CD1c-positive myeloid dendritic cell (primary cell): ENCODE measurements at regions not wholly inside any gene's neighbourhood (a gene's known extent, or its start where the extent isn't known, plus 50 kb on each side); places are given as distances from the start of the nearest gene placed in this dataset.
"Not testable (repeated sequence)": the region's sequence is repeated elsewhere in the genome, so short reads cannot be mapped to it uniquely, and the experiment has no call there.

Source experiments
- DNase-seq: peaks from one replicate; pipeline ENCODE4 v3.0.0-alpha.2; 2016; ENCODE audit errors: extremely low spot score

DNA sequence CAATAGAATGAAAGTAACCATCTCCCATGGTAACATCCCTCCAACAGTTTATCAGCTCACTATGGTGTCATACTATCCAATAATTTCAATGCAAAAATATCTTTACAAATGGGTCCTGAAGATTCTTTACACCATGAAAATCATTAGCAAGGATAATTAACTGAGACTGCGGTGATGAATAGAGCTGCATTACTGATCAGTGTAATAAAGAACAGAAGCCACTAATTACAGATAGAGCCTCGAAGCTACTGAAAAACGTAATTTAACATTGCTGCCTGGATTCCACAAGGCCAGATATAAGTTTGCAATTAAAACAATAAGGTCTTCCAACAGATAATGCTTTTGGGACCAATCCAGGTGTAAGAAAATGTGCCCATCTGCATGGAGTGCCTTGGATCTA is 1245.8 kb upstream of the SLC39A10 start:
- no peak for DNase-seq

- DNase-seq: no peak
These were observed 1261.2 kb upstream of the SLC39A10 start for GRCh38 chr2:194395818-194396217.

DNA sequence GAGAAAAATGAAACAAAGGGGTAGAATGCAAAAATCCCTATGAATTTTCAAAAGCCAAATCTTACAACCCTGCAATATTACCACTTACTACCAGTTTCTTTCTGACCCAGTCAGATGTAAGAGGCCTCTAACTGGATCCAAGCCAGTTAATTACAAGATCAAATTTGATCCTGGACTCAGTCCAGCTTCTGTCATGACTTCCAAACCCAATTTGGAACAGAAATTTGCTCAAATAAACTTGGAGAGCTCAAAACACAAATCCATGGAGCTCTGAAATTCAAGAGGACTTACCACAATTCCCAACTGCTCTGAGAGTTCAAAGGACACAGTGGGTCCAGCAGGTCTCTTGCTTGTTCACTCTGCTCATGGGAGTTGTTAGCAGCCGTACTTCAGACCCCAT is 1271.7 kb upstream of the SLC39A10 start:
- DNase-seq: no peak

GRCh38 chr2:194383401-194383800 is 1273.6 kb upstream of the SLC39A10 start:
- DNase-seq: no peak

DNA sequence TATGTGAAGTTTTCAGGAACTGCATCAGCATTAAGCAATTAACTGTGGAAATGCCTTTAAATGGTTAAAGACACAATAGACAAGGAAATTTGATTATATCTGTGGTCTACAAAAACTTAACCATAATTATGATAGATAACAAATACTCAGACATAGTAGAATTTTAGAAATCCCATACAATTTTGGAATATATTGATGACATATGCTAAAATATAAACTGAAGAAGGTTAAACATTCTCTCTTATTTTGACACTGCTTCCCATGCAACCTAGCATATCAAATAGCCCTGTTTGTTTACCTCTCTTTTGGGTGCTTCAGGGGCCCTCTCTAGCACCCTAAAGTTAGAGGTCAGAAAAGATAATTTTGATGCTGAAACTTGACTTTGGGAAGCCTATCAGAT is 1274.8 kb upstream of the SLC39A10 start:
- no peak for DNase-seq

GRCh38 chr2:194380011-194380410 is 1277.0 kb upstream of the SLC39A10 start:
- no peak for DNase-seq

GRCh38 chr2:194367390-194367789 is 1289.6 kb upstream of the SLC39A10 start:
- DNase-seq: not testable (repeated sequence)

GRCh38 chr2:194363878-194364277 is 1293.1 kb upstream of the SLC39A10 start:
- DNase-seq: no peak

GRCh38 chr2:194363295-194363694 is 1293.7 kb upstream of the SLC39A10 start:
- DNase-seq: no peak

- DNase-seq: no peak
These were observed 1304.5 kb upstream of the SLC39A10 start for GRCh38 chr2:194352505-194352904.

DNA sequence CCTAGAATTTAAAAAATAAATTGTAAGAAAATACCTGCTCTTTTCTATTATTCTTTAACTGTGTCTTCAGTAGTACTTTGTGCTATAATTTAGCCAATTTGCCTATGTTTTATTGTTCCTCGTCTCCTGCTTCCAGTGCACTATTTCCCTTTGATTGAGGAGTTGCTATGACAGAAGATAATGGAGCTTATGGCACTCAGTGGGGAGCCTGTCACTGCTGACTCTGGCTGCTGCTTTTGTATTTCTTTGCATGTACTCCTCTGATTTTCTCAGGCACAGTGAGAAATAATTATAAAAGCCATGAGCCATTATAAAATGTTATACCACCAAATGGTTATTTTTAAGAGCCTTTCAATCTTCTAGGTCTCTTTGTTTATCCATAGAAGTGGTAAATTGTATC is 1310.8 kb upstream of the SLC39A10 start:
- DNase-seq: no peak

DNA sequence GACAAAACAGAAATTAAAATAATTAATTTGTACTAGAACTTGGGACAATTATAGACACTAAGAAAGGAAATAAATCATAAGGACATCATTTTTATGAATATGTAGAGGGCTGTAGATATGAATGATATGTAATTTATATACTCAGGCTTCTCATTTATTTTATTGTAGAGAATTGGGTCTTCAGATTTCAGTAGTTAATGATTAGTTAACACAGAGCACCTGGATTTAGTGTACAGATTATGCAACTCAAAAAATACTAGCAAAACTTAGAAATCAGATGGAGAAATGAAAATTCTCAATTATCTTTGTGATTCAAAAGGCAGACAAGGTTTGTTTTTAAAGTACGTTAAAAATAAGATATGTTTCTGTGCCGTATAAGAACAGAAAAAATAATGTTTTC is 1311.7 kb upstream of the SLC39A10 start:
- no peak for DNase-seq

- DNase-seq: no peak
These were observed 1313.9 kb upstream of the SLC39A10 start for GRCh38 chr2:194343167-194343566.

DNA sequence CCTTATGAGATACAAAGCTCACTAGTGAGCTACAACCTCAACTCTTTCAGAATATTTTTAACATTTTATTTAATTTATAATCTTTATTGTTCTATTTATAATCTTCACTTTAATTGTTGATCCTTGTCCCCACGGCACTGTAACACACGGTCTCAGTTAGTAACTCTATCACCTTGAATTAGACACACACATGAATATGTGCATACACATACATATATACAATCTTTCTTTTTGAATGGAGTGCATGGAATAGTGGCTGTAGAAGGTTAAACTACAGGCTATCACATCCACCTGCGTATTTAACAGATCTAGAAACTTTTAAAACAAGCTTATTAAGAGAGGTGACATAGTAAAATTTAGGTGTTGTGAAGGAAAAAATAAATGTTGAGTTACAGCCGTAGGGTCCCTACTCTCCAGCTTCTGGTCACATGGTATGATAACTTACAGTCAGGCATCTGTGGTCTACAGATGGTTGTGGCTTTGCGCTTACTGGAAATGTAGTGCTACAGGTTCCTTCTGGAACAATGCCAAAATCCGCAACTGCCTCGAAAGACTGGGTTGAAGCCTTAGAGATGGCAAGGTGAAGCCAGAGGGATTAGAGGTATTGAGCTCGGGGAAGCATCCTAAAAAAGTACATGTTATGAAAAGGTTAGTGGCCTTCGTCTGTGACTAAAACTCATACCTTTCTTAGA is 1324.1 kb upstream of the SLC39A10 start:
- DNase-seq: no peak

- no peak for DNase-seq
These were observed 1328.6 kb upstream of the SLC39A10 start for GRCh38 chr2:194328456-194328855.

DNA sequence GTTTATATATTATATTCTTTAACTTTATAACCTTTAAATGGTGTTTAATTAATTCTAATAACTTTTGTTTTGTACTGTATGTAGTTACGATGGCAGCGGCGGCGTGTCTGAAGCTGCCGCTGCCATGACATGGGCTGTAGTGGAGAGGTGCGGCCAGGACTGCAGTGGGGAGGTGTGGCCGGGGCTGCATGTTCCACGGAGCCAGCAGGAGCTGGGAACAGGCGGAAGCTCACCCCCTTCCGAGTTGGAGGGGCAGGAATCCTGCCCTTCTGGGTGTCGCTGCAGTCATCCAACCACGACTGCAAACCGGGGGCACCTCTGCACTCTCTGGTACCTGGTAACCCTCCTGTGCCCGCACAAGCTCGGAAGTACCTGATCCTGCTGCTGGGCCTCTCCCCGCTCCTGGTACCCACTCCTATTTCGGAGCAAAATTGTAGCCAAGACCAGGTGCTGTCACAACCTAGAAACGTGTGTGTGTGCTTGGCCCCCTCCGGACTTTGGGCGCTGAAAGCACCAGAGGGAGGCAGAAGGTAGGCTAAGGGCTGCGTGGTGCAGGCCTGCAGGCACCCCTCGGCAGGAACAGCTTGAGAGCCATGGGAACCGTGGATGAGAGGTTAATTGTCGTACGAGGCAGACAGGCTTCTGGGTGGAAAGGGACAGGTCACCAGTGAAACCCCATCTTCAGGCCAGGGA is 1329.7 kb upstream of the SLC39A10 start:
- DNase-seq: no peak

- DNase-seq: no peak
These were observed 1333.3 kb upstream of the SLC39A10 start for GRCh38 chr2:194323740-194324139.

- DNase-seq: no peak
These were observed 1336.5 kb upstream of the SLC39A10 start for GRCh38 chr2:194320520-194320919.

- DNase-seq: no peak
These were observed 1337.6 kb upstream of the SLC39A10 start for GRCh38 chr2:194319222-194319992.

DNA sequence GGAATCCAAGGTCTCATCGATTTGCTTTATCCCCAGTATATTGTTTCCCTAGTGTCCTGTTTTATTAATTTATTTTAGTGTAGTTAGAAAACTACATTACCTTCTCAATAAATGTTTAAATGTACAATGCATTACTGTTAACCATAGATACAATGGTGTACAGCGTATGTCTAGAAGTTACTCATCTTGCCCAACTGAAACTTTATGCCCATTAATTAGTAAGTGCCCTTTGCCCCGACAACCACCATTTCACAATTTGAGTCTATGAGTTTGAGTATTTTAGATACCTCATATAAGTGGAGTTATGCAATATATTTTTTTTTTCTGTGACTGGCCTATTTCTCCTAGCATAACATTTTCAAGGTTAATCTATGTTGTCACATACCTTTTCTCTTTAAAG is 1343.0 kb upstream of the SLC39A10 start:
- no peak for DNase-seq

DNA sequence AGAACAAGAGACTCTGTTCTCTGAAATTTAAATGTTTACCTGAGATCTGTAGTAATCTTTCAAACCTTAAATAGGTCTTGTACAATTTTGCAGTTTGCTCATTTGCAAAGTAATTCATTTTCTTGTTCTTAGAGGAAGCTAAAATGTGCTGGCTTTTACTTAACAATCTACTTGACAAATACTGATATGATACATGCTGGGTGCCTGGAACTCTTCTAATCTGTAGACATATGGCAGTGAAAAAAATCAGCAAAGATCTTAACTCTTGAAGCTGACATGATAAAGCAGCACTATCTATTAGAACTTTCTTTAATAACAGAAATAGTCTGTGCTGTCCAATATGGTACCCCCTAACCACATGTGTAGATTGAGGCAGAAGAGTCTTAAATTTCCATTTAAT is 1352.8 kb upstream of the SLC39A10 start:
- no peak for DNase-seq

DNA sequence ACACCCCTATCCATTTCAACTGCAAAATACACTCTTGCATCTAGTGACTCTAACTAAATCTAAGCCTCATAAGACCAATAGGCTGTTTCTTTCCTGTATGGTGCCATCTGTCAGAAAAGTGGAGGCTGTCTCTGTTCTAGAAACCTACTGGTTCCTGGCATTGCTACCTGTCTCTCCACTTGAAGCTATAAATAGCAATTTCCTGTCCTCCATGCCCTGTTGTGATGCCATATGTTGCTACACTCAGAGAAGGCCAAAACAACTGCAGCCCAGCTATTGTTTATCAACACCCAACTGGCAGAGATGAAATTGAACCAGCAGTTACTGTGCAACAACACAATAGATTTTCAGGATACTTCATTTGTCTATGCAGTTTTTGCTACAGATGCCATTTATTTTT is 1355.1 kb upstream of the SLC39A10 start:
- no peak for DNase-seq

DNA sequence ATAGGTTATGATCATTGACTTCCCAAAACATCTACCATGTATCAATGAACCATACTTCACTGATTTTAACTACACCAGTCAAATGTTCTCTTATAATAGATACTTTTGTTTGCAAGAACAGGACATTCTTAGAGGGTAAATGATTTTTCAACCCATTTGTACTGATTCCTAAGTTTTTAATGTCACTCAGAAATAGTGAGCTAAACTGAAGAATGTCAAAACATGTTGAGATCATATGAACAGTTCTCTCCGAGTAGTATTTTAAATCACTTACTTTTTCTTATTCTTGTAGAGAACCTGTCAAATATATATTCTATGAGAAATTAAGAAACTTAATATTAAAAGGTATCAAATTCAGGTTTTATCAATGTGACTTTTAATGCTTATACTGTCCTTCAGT is 1362.9 kb upstream of the SLC39A10 start:
- no peak for DNase-seq
